ENCODE measurements at regions not wholly inside any gene's neighbourhood (a gene's known extent, or its start where the extent isn't known, plus 50 kb on each side); places are given as distances from the start of the nearest gene placed in this dataset.

DNA sequence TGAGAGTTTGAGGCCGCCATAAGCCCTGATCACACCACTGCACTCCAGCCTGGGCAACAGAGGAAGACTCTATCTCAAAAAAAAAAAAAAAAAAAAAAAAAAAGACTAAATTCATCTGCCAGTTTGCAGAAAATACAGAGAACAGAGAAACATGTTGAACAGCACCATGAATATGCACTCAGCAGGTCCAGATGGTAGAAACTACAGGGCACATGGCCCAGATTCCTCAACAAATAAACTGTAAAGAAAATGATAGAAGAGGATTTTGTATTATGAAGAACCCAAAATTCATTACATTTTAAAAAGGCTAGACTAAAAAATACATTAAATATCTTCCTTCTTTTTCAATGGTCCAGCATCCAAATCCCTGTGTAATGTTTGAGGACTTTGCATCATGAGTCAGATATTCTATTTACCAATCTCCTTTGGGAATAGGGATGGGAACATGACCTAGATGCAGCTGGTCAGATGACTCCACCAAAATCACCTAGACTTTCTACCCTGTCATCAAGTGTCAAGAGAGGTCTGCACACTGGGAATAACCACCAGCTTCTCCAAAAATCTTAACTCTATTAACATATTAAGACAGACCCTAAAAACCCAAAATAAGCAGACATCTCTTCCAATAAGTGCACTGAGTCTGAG is 189.1 kb upstream of the TCF21 start:
- no peak for TF ChIP-seq HIC1 (tag by site-specific recombination; IDR thresholded peaks at IDR 0.05)
- no peak for TF ChIP-seq ATF2 (tag by site-specific recombination; IDR thresholded peaks at IDR 0.05; ENCODE audit: low read depth)
- TF ChIP-seq TCF7L2 (IDR thresholded peaks at IDR 0.05; ENCODE audit: borderline replicate concordance, low read depth, low read length): no peak
- no peak for TF ChIP-seq GLIS2 (tag by site-specific recombination; IDR thresholded peaks at IDR 0.05)
- TF ChIP-seq YY1 (tag by site-specific recombination; IDR thresholded peaks at IDR 0.05): no peak
- TF ChIP-seq, protein P1, sequence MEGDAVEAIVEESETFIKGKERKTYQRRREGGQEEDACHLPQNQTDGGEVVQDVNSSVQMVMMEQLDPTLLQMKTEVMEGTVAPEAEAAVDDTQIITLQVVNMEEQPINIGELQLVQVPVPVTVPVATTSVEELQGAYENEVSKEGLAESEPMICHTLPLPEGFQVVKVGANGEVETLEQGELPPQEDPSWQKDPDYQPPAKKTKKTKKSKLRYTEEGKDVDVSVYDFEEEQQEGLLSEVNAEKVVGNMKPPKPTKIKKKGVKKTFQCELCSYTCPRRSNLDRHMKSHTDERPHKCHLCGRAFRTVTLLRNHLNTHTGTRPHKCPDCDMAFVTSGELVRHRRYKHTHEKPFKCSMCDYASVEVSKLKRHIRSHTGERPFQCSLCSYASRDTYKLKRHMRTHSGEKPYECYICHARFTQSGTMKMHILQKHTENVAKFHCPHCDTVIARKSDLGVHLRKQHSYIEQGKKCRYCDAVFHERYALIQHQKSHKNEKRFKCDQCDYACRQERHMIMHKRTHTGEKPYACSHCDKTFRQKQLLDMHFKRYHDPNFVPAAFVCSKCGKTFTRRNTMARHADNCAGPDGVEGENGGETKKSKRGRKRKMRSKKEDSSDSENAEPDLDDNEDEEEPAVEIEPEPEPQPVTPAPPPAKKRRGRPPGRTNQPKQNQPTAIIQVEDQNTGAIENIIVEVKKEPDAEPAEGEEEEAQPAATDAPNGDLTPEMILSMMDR (tag by site-specific recombination; IDR thresholded peaks at IDR 0.05): no peak
- TF ChIP-seq PBX3 (CRISPR knock-in tag; IDR thresholded peaks at IDR 0.05): no peak

All from HEK293 (cell line).